Natural killer cell (primary cell): ENCODE measurements at regions not wholly inside any gene's neighbourhood (a gene's known extent, or its start where the extent isn't known, plus 50 kb on each side); places are given as distances from the start of the nearest gene placed in this dataset.

Source experiments
- ATAC-seq, 3 donors: fragments of 150-1000 bp in 2 of 3; fragments of 200-7000 bp in 1 of 3; cut with Tn5 transposase; 1 replicate in 1 of 3; 2 replicates in 2 of 3; pipeline ENCODE4 v1.10.0; 2021; ENCODE audit warnings: mild to moderate bottlenecking in 2 of 3, moderate library complexity in 2 of 3
- DNase-seq, 2 donors: peaks; one replicate each; pipeline versions ENCODE4 v3.0.0 to v3.0.0-alpha.2; 2013 to 2021; ENCODE audit warnings: mixed read lengths in 1 of 2
- H3K27ac ChIP-seq: one replicate; pipeline ENCODE4 v1.5.1; 2013; ENCODE audit warnings: mild to moderate bottlenecking, low read length
- H3K27me3 ChIP-seq: one replicate; pipeline ENCODE4 v1.6.1; 2013; ENCODE audit warnings: low read length; ENCODE audit not compliant: control insufficient read depth, insufficient read depth
- H3K36me3 ChIP-seq: one replicate; pipeline ENCODE4 v1.6.1; 2013; ENCODE audit warnings: low read length; ENCODE audit not compliant: control insufficient read depth, insufficient read depth
- H3K4me1 ChIP-seq: one replicate; pipeline ENCODE4 v1.6.1; 2013; ENCODE audit warnings: low read length; ENCODE audit not compliant: control insufficient read depth, insufficient read depth
- H3K4me3 ChIP-seq: one replicate; pipeline ENCODE4 v1.5.1; 2013; ENCODE audit warnings: low read length
- H3K9me3 ChIP-seq: one replicate; pipeline ENCODE4 v1.6.1; 2013; ENCODE audit warnings: low read length; ENCODE audit not compliant: control insufficient read depth, insufficient read depth
- H3K27ac Mint-ChIP-seq, 2 donors: one replicate each; pipeline ENCODE4 v1.8.0; 2022; ENCODE audit warnings: mild to moderate bottlenecking in 2 of 2, mixed read lengths in 2 of 2, moderate library complexity in 1 of 2
- H3K27me3 Mint-ChIP-seq, 2 donors: one replicate each; pipeline ENCODE4 v1.8.0; 2022; ENCODE audit warnings: low read depth in 2 of 2, mixed read lengths in 2 of 2
- H3K36me3 Mint-ChIP-seq: one replicate; pipeline ENCODE4 v1.8.0; 2022; ENCODE audit warnings: mixed read lengths
- H3K4me1 Mint-ChIP-seq, 2 donors: one replicate each; pipeline ENCODE4 v1.8.0; 2022; ENCODE audit warnings: mixed read lengths in 2 of 2
- H3K4me3 Mint-ChIP-seq: one replicate; pipeline ENCODE4 v1.8.0; 2022; ENCODE audit warnings: mild to moderate bottlenecking, moderate library complexity, mixed read lengths
- H3K9me3 Mint-ChIP-seq, 2 donors: one replicate each; pipeline ENCODE4 v1.8.0; 2022; ENCODE audit warnings: mixed read lengths in 2 of 2
- CTCF ChIP-seq: fragments of 200-600 bp; IDR thresholded peaks from one replicate; pipeline ENCODE4 v1.8.0; 2022; ENCODE audit warnings: antibody characterized with exemption
- WGBS: methylation state at CpG from one replicate; pipeline ENCODE4 v1.1.7; 2013; ENCODE audit warnings: missing lambda C conversion rate; ENCODE audit not compliant: insufficient coverage; 5-methylcytosine and 5-hydroxymethylcytosine counted together
- intact Hi-C: fragments of 100-400 bp; cut with micrococcal nuclease; formaldehyde crosslinking; loops from one replicate; pipeline ENCODE4 v1.14.2; 2022

GRCh38 chr13:65629926-65630325 is 1600.2 kb downstream of the PCDH9 start:
- peaks cover 0 to 5% of the 10 kb centered on the region in 2 donors for H3K9me3 Mint-ChIP-seq
- no peaks in the 10 kb centered on the region for H3K27me3 Mint-ChIP-seq
- no peaks in the 10 kb centered on the region for H3K36me3 ChIP-seq
- no CpG with 5 or more reads among the region's 2 CpGs for WGBS
- no peaks in the 10 kb centered on the region for H3K4me1 Mint-ChIP-seq
- no peaks in the 10 kb centered on the region for H3K9me3 ChIP-seq
- no peak overlapping the region for H3K27ac Mint-ChIP-seq
- H3K36me3 Mint-ChIP-seq, result no peaks in the 10 kb centered on the region
- no peak for DNase-seq
- H3K4me1 ChIP-seq, result no peaks in the 10 kb centered on the region
- ATAC-seq, result no peak
- TF ChIP-seq CTCF, result no peak
- no peaks in the 10 kb centered on the region for H3K27me3 ChIP-seq
- no peak overlapping the region for H3K27ac ChIP-seq
- no peak overlapping the region for H3K4me3 Mint-ChIP-seq
- intact Hi-C loops, result no loop called here
- H3K4me3 ChIP-seq, result no peak overlapping the region

- peaks cover 4 to 12% of the 10 kb centered on the region in 2 donors for H3K9me3 Mint-ChIP-seq
- 88% methylated on average over 3 of the region's 3 CpGs for WGBS
- intact Hi-C loops, result no loop called here
These were observed 1607.0 kb downstream of the PCDH9 start for GRCh38 chr13:65623148-65623547.

GRCh38 chr13:65615506-65615905 is 1614.6 kb downstream of the PCDH9 start:
- WGBS, result 97% methylated on average over 3 of the region's 3 CpGs
- H3K27ac ChIP-seq, result no peak overlapping the region
- Mint-ChIP-seq H3K27ac (no peak overlapping the region), H3K9me3 (peaks cover 6 to 11% of the 10 kb centered on the region in 2 donors), H3K27me3 (no peaks in the 10 kb centered on the region), H3K4me1 (no peaks in the 10 kb centered on the region), H3K36me3 (no peaks in the 10 kb centered on the region), H3K4me3 (no peak overlapping the region)
- H3K36me3 ChIP-seq, result no peaks in the 10 kb centered on the region
- H3K27me3 ChIP-seq, result no peaks in the 10 kb centered on the region
- H3K4me3 ChIP-seq, result no peak overlapping the region
- H3K9me3 ChIP-seq, result peaks cover 5% of the 10 kb centered on the region
- ATAC-seq (no peak), DNase-seq (no peak)
- H3K4me1 ChIP-seq, result no peaks in the 10 kb centered on the region
- TF ChIP-seq CTCF, result no peak
- intact Hi-C loops, result no loop called here

More at GRCh38 chr13:65623148-65623547, 1607.0 kb downstream of the PCDH9 start:
- Histone ChIP-seq H3K4me3 (no peak overlapping the region), H3K4me1 (no peaks in the 10 kb centered on the region), H3K9me3 (no peaks in the 10 kb centered on the region), H3K27ac (no peak overlapping the region), H3K27me3 (no peaks in the 10 kb centered on the region), H3K36me3 (no peaks in the 10 kb centered on the region)
- Mint-ChIP-seq H3K4me3 (no peak overlapping the region), H3K36me3 (no peaks in the 10 kb centered on the region), H3K27ac (no peak overlapping the region), H3K4me1 (no peaks in the 10 kb centered on the region), H3K27me3 (no peaks in the 10 kb centered on the region)
- ATAC-seq, result no peak
- DNase-seq, result no peak
- TF ChIP-seq CTCF, result no peak

- Mint-ChIP-seq H3K9me3 (peaks cover 4 to 7% of the 10 kb centered on the region in 2 donors), H3K4me1 (no peaks in the 10 kb centered on the region), H3K4me3 (no peak overlapping the region), H3K27me3 (no peaks in the 10 kb centered on the region), H3K27ac (no peak overlapping the region), H3K36me3 (no peaks in the 10 kb centered on the region)
- Histone ChIP-seq H3K27ac (no peak overlapping the region), H3K4me1 (no peaks in the 10 kb centered on the region), H3K9me3 (peaks cover 5% of the 10 kb centered on the region), H3K4me3 (no peak overlapping the region), H3K27me3 (no peaks in the 10 kb centered on the region), H3K36me3 (no peaks in the 10 kb centered on the region)
- no peak for TF ChIP-seq CTCF
- ATAC-seq (no peak), DNase-seq (no peak)
- 89% methylated on average over 2 of the region's 2 CpGs for WGBS
- intact Hi-C loops, result no loop called here
These were observed 1617.1 kb downstream of the PCDH9 start for GRCh38 chr13:65613004-65613403.
